CD4-positive, alpha-beta T cell (primary cell): ENCODE measurements at regions not wholly inside any gene's neighbourhood (a gene's known extent, or its start where the extent isn't known, plus 50 kb on each side); places are given as distances from the start of the nearest gene placed in this dataset.

Experiments used
- ATAC-seq: fragments of 200-7000 bp; cut with Tn5 transposase; one replicate; pipeline ENCODE4 v1.10.0; 2022; ENCODE audit warnings: mild to moderate bottlenecking; ENCODE audit not compliant: poor library complexity
- CTCF ChIA-PET: fragments of 350-600 bp; sonication (Branson Sonifier 250); formaldehyde crosslinking; loops from one replicate; lab custom pipeline; 2021; ENCODE audit warnings: antibody characterized with exemption, inconsistent platforms; lab: Charles Lee
- POLR2A ChIA-PET: fragments of 350-600 bp; sonication (Branson Sonifier 250); formaldehyde crosslinking; loops from one replicate; lab custom pipeline; 2021; ENCODE audit warnings: antibody characterized with exemption, inconsistent platforms; lab: Charles Lee
- DNase-seq, 14 experiments: peaks; one replicate each; pipeline ENCODE4 v3.0.0-alpha.2; 2013 to 2020; ENCODE audit warnings: mixed read lengths in 2 of 14
- H3K27ac ChIP-seq, 2 donors: one replicate each; pipeline versions ENCODE4 v1.5.1 to v1.7.0; 2013; ENCODE audit warnings: low read length in 2 of 2, low read depth in 1 of 2, mild to moderate bottlenecking in 1 of 2
- H3K27me3 ChIP-seq, 2 experiments: 1 replicate in 1 of 2; 2 replicates in 1 of 2; pipeline versions ENCODE4 v1.6.1 to v1.7.0; 2013; ENCODE audit warnings: low read length in 2 of 2, control low read depth in 1 of 2, mild to moderate bottlenecking in 1 of 2, moderate library complexity in 1 of 2; ENCODE audit not compliant: insufficient read depth in 2 of 2, control insufficient read depth in 1 of 2
- H3K36me3 ChIP-seq: one replicate; pipeline ENCODE4 v1.6.1; 2013; ENCODE audit warnings: low read length, control low read depth; ENCODE audit not compliant: insufficient read depth
- H3K4me1 ChIP-seq: one replicate; pipeline ENCODE4 v1.6.1; 2013; ENCODE audit warnings: low read length, control low read depth; ENCODE audit not compliant: insufficient read depth
- H3K4me3 ChIP-seq: one replicate; pipeline ENCODE4 v1.5.1; 2013; ENCODE audit warnings: mild to moderate bottlenecking, low read length, moderate library complexity
- H3K9me3 ChIP-seq, 2 experiments: 1 replicate in 1 of 2; 2 replicates in 1 of 2; pipeline versions ENCODE4 v1.6.1 to v1.7.0; 2013; ENCODE audit warnings: low read length in 2 of 2, mild to moderate bottlenecking in 2 of 2, control low read depth in 1 of 2, moderate library complexity in 1 of 2; ENCODE audit not compliant: control insufficient read depth in 1 of 2, insufficient read depth in 1 of 2
- H3K27ac Mint-ChIP-seq: one replicate; pipeline ENCODE4 v1.8.0; 2020; ENCODE audit warnings: mixed read lengths
- H3K27me3 Mint-ChIP-seq: one replicate; pipeline ENCODE4 v1.8.0; 2021; ENCODE audit warnings: mixed read lengths
- H3K36me3 Mint-ChIP-seq: one replicate; pipeline ENCODE4 v1.8.0; 2021; ENCODE audit warnings: low read depth, mixed read lengths
- H3K4me1 Mint-ChIP-seq: one replicate; pipeline ENCODE4 v1.8.0; 2021; ENCODE audit warnings: low read depth, mixed read lengths
- H3K4me3 Mint-ChIP-seq: one replicate; pipeline ENCODE4 v1.8.0; 2020; ENCODE audit warnings: mild to moderate bottlenecking, mixed read lengths
- H3K9me3 Mint-ChIP-seq: one replicate; pipeline ENCODE4 v1.8.0; 2020; ENCODE audit warnings: mixed read lengths
- CTCF ChIP-seq: fragments of 200-600 bp; IDR thresholded peaks from one replicate; pipeline ENCODE4 v1.8.0; 2022; ENCODE audit warnings: antibody characterized with exemption, mild to moderate bottlenecking
- intact Hi-C, 2 experiments: fragments of 100-400 bp; cut with DNase I in 1 of 2; cut with micrococcal nuclease in 1 of 2; formaldehyde crosslinking; loops; one replicate each; pipeline versions ENCODE4 v1.15.1 to v1.9.0; 2023 to 2025; cut with DNase I, micrococcal nuclease

DNA sequence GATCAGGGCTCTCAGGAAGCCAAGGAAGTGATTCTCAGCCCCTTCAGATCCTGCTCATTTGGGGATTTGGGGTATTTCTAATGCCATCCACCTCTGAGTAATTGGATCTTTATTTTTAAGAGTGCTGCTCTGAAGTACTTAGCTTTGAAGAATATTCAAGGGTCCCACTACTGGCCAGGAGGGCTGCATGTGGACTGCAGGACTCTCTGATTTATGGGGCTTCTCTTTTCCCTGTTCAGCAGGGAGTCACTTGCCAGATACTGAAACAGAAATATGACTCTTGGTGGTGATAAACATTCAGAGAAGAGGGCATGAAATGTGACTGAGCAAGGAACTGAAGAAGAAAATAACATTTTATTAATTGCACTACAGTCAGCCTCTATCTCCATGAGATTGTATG lies 138.5 kb downstream of the MTX2 start:
- Histone ChIP-seq H3K9me3 (no peaks in the 10 kb centered on the region), H3K27me3 (peaks cover 0 to 20% of the 10 kb centered on the region in 2 experiments), H3K4me3 (no peak overlapping the region), H3K4me1 (no peaks in the 10 kb centered on the region), H3K27ac (no peak overlapping the region), H3K36me3 (no peaks in the 10 kb centered on the region)
- no peak overlapping the region for H3K27ac Mint-ChIP-seq
- intact Hi-C loops = loop anchor here in 1 of 2 experiments (1.0 kb wide), 1 partner anchor 7 kb away; no protein-coding TSS in a partner anchor
- CTCF ChIA-PET = no interaction called here
- POLR2A ChIA-PET = no interaction called here
- H3K4me1 Mint-ChIP-seq = no peaks in the 10 kb centered on the region
- DNase-seq (no peak), ATAC-seq (no peak)
- no peak for TF ChIP-seq CTCF
- no peaks in the 10 kb centered on the region for H3K36me3 Mint-ChIP-seq
- H3K9me3 Mint-ChIP-seq = no peaks in the 10 kb centered on the region
- peaks cover 84% of the 10 kb centered on the region for H3K27me3 Mint-ChIP-seq
- H3K4me3 Mint-ChIP-seq = no peak overlapping the region

- H3K36me3 ChIP-seq = no peaks in the 10 kb centered on the region
- no peaks in the 10 kb centered on the region for H3K4me1 ChIP-seq
- DNase-seq (no peak), ATAC-seq (no peak)
- H3K9me3 ChIP-seq = no peaks in the 10 kb centered on the region
- Mint-ChIP-seq H3K4me1 (no peaks in the 10 kb centered on the region), H3K27ac (no peak overlapping the region), H3K9me3 (no peaks in the 10 kb centered on the region), H3K36me3 (no peaks in the 10 kb centered on the region), H3K27me3 (peaks cover 80% of the 10 kb centered on the region), H3K4me3 (no peak overlapping the region)
- no peak overlapping the region for H3K4me3 ChIP-seq
- no peak overlapping the region for H3K27ac ChIP-seq
- TF ChIP-seq CTCF = no peak
- ChIA-PET CTCF (no interaction called here), POLR2A (no interaction called here)
- intact Hi-C loops = loop anchor here in 1 of 2 experiments (2.0 kb wide), 1 partner anchor 13 kb away; no protein-coding TSS in a partner anchor
- peaks cover 4 to 20% of the 10 kb centered on the region in 2 experiments for H3K27me3 ChIP-seq
Observed at GRCh38 chr2:176409671-176410070, 140.4 kb downstream of the MTX2 start.

DNA sequence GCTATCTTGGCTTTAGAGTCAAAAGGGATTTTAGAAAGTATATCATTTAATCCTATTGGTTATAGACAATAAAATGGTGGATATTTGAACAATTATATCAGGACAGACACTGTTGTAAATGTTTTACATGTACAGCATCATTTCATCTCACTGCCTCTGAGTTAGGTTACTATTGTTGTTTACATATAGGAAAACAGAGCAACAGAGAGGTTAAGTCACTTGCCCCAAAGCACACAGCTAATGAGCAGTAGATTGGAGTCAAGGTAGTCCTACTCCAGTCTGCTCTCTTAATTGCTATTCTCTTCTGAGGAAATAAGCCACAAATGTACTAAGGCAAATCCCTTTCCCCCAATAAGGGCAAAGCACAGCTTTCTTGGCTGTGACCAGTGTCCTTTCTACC lies 142.9 kb downstream of the MTX2 start:
- Histone ChIP-seq H3K9me3 (no peaks in the 10 kb centered on the region), H3K4me1 (no peaks in the 10 kb centered on the region), H3K27me3 (peaks cover 4 to 29% of the 10 kb centered on the region in 2 experiments), H3K4me3 (no peak overlapping the region), H3K27ac (no peak overlapping the region), H3K36me3 (no peaks in the 10 kb centered on the region)
- Mint-ChIP-seq H3K9me3 (no peaks in the 10 kb centered on the region), H3K27ac (no peak overlapping the region), H3K36me3 (no peaks in the 10 kb centered on the region), H3K27me3 (peaks cover 79% of the 10 kb centered on the region), H3K4me3 (no peak overlapping the region), H3K4me1 (no peaks in the 10 kb centered on the region)
- no peak for DNase-seq
- intact Hi-C loops = no loop called here
- no peak for ATAC-seq
- ChIA-PET CTCF (no interaction called here), POLR2A (interaction anchor here (0.5 kb wide), 1 partner anchor 11 kb away, joined by 3 read pairs; no protein-coding TSS in a partner anchor)
- TF ChIP-seq CTCF = no peak
